Ovary (tissue), 7 donors: ENCODE measurements at regions not wholly inside any gene's neighbourhood (a gene's known extent, or its start where the extent isn't known, plus 50 kb on each side); places are given as distances from the start of the nearest gene placed in this dataset.

Source experiments
- DNase-seq, 5 donors: peaks; one replicate each; pipeline ENCODE4 v3.0.0-alpha.2; 2019 to 2020
- H3K27ac ChIP-seq, 2 donors: fragments of 200-600 bp; one replicate each; pipeline versions ENCODE4 v1.5.1 to v1.8.0; 2019 to 2022
- H3K27me3 ChIP-seq: fragments of 200-600 bp; one replicate; pipeline ENCODE4 v1.8.0; 2022
- H3K36me3 ChIP-seq: fragments of 200-600 bp; sonication (generic); one replicate; pipeline ENCODE4 v1.5.1; 2019
- H3K4me1 ChIP-seq: one replicate; pipeline ENCODE4 v1.8.1; 2013; ENCODE audit warnings: mild to moderate bottlenecking, moderate library complexity; ENCODE audit not compliant: insufficient read depth
- H3K4me3 ChIP-seq: fragments of 200-600 bp; sonication (generic); one replicate; pipeline ENCODE4 v1.5.1; 2017
- H3K9me3 ChIP-seq, 2 donors: fragments of 200-600 bp in 1 of 2; sonication (generic) in 1 of 2; one replicate each; pipeline versions ENCODE4 v1.5.1 to v1.8.1; 2013 to 2019; ENCODE audit warnings: mild to moderate bottlenecking in 1 of 2, moderate library complexity in 1 of 2
- EP300 ChIP-seq: sonication (generic); formaldehyde crosslinking; IDR thresholded peaks from one replicate; pipeline ENCODE4 v1.6.1; 2017; ENCODE audit warnings: antibody characterized with exemption
- POLR2A ChIP-seq: fragments of 450-650 bp; IDR thresholded peaks from one replicate; pipeline ENCODE4 v1.6.1; 2017; ENCODE audit warnings: antibody characterized with exemption, mild to moderate bottlenecking, moderate library complexity
- WGBS, 3 donors: extraction: QIAGEN DNeasy Blood & Tissue Kit in 1 of 3; methylation state at CpG; one replicate each; pipeline versions ENCODE4 v1.1.5 to v1.1.7; 2013 to 2017; 5-methylcytosine and 5-hydroxymethylcytosine counted together
- intact Hi-C, 4 donors: fragments of 100-400 bp; cut with DNase I; formaldehyde crosslinking; loops; one replicate each; pipeline versions ENCODE4 v1.11.0 to v1.15.1; 2022 to 2023
- TF ChIP-seq, protein P1 (sequence below), 3 donors: fragments of 450-650 bp in 2 of 3; fragments of 200-600 bp in 1 of 3; IDR thresholded peaks; one replicate each; pipeline versions ENCODE4 v1.5.1 to v1.8.0; 2016 to 2022; ENCODE audit warnings: antibody characterized with exemption in 3 of 3, mild to moderate bottlenecking in 1 of 3
- donor health status: DM: no; HTN: no; CAD: no; lungs with moderate emphysema.
- donor health status: DM: no; HTN: no; CAD: no.
- donor health status: Bipolar disorder and iron deficiency.
- donor health status: DM: no; HTN: no; CAD: no.
- donor health status: DM: yes; HTN: yes; CAD: no.

DNA sequence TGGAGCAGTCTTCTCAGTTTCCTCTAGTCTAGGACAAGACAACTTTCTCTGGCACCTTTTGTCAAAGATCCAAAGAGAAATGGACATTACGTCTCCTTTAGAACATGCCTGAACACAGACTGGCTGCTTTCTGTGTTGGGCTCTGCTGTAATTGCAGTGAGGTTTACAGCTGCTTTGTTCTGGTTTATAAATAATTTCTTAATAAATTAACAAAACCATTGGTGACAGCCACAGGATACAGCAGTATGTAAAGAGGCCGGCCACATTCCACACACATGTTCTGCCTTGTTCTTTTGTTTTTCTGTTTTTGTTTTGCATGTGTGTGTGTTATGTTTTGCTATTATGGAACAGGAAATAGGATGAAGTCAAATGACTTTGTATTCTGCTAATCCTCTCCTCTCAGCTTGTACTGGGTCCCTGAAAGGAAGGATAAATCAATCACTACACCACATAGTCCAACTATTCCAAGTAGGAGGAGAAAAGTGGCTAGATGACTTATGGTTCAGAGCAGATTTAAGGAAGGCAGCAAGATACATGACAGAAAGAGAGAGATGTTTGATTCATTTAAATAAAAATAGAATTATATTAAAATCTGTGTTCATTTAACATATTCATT lies 161.5 kb upstream of the ESRRG start:
- H3K27me3 ChIP-seq: no peaks in the 10 kb centered on the region
- no peaks in the 10 kb centered on the region for H3K4me1 ChIP-seq
- no peak for DNase-seq
- WGBS, 3 donors: 43 to 45% (median 45%) methylated on average over 2 of the region's 2 CpGs
- intact Hi-C loops: no loop called here
- TF ChIP-seq EP300 (no peak), POLR2A (no peak)
- TF ChIP-seq, protein P1, sequence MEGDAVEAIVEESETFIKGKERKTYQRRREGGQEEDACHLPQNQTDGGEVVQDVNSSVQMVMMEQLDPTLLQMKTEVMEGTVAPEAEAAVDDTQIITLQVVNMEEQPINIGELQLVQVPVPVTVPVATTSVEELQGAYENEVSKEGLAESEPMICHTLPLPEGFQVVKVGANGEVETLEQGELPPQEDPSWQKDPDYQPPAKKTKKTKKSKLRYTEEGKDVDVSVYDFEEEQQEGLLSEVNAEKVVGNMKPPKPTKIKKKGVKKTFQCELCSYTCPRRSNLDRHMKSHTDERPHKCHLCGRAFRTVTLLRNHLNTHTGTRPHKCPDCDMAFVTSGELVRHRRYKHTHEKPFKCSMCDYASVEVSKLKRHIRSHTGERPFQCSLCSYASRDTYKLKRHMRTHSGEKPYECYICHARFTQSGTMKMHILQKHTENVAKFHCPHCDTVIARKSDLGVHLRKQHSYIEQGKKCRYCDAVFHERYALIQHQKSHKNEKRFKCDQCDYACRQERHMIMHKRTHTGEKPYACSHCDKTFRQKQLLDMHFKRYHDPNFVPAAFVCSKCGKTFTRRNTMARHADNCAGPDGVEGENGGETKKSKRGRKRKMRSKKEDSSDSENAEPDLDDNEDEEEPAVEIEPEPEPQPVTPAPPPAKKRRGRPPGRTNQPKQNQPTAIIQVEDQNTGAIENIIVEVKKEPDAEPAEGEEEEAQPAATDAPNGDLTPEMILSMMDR (IDR thresholded peaks at IDR 0.05): no peak
- H3K36me3 ChIP-seq: no peaks in the 10 kb centered on the region
- no peak overlapping the region for H3K27ac ChIP-seq
- no peak overlapping the region for H3K4me3 ChIP-seq
- no peaks in the 10 kb centered on the region for H3K9me3 ChIP-seq

DNA sequence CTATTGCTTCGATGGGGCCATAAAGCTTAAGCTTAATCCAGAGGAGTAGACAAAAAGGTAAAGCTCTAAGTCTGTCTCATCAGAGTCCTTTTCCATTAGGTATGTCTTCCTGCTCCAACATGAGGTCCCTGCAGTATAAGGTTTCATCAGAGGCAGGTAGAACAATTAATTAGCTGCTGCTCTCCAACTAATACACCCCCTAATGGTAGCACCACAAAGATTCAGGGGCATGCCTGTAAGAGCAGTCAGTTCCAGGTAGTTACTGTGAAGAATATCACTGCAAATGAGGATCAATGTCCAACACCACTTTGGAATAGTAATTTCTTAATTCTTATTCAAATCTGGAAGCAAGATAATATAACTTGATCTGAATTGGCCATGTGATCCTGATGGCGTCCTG lies 160.3 kb upstream of the ESRRG start:
- TF ChIP-seq EP300 (no peak), POLR2A (no peak)
- TF ChIP-seq, protein P1 (IDR thresholded peaks at IDR 0.05): no peak
- no peaks in the 10 kb centered on the region for H3K36me3 ChIP-seq
- no peak overlapping the region for H3K27ac ChIP-seq
- H3K27me3 ChIP-seq: no peaks in the 10 kb centered on the region
- H3K4me1 ChIP-seq: no peaks in the 10 kb centered on the region
- intact Hi-C loops: no loop called here
- WGBS, 3 donors: 84 to 96% (median 86%) methylated on average over 2 of the region's 2 CpGs
- no peak for DNase-seq
- H3K4me3 ChIP-seq: no peak overlapping the region
- no peaks in the 10 kb centered on the region for H3K9me3 ChIP-seq

DNA sequence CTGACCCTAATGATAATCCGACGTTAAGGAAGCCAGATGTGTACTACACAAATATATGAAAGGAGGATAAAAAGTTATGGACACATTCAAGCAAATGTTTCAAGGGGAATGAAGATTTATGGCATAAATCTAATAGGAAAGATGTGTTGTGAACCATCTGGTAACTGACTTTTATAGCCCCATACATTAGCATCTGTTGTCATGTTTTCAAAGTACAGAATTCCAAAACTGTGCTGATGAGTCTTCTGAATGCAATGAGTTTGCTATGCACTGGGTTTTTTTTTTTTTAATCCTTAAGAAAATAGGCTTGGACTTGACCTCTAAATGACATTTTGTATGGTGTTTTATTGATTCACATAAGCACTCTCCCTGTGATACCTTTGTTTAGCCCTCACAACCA lies 158.5 kb upstream of the ESRRG start:
- Histone ChIP-seq H3K36me3 (no peaks in the 10 kb centered on the region), H3K27me3 (no peaks in the 10 kb centered on the region), H3K9me3 (no peaks in the 10 kb centered on the region), H3K27ac (no peak overlapping the region), H3K4me1 (no peaks in the 10 kb centered on the region), H3K4me3 (no peak overlapping the region)
- no peak for DNase-seq
- TF ChIP-seq EP300: no peak
- TF ChIP-seq POLR2A: no peak
- TF ChIP-seq, protein P1 (IDR thresholded peaks at IDR 0.05): no peak
- 51 to 58% (median 53%) methylated on average over 2 of the region's 2 CpGs for WGBS, 3 donors
- intact Hi-C loops: no loop called here

DNA sequence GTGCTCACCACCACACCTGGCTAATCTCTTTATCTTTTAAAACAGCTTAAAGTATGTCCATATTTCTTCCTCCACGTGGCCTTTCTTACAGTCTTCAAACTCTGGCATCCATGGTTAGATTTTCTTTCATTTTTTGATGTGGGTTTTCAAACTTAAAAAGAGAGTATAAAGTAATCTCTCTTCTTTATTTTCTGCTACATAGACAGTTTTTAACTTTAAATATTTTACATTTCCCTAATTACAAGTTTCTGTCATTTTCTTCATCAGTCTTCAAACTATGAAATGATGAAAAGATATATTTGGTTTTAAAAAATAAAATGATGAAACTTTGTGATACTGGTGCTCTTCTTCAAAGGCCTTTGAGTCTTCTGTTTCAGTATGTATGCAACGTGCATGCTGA lies 143.5 kb upstream of the ESRRG start:
- no peaks in the 10 kb centered on the region for H3K4me1 ChIP-seq
- intact Hi-C loops: no loop called here
- TF ChIP-seq POLR2A: no peak
- TF ChIP-seq, protein P1 (IDR thresholded peaks at IDR 0.05): no peak
- TF ChIP-seq EP300: no peak
- H3K27me3 ChIP-seq: no peaks in the 10 kb centered on the region
- DNase-seq: no peak
- 45 to 47% (median 46%) methylated on average over 2 of the region's 2 CpGs for WGBS, 3 donors
- no peak overlapping the region for H3K4me3 ChIP-seq
- H3K9me3 ChIP-seq: no peaks in the 10 kb centered on the region
- no peaks in the 10 kb centered on the region for H3K36me3 ChIP-seq
- no peak overlapping the region for H3K27ac ChIP-seq
